GM12878 (cell line): ENCODE measurements at regions not wholly inside any gene's neighbourhood (a gene's known extent, or its start where the extent isn't known, plus 50 kb on each side); places are given as distances from the start of the nearest gene placed in this dataset.

Experiments used
- ATAC-seq: fragments of 200-7000 bp; cut with Tn5 transposase; 3 replicates; pipeline ENCODE4 v1.9.1; 2020; ENCODE audit warnings: mild to moderate bottlenecking, moderate library complexity
- BruUV-seq: library from RNA; stranded (reverse); fragments of 400-500 nt; replicated peaks from 2 replicates; lab custom pipeline; 2021; lab: Mats Ljungman, UMichigan
- CTCF ChIA-PET: fragments of 300-600 bp; sonication (Branson Sonifier 250); formaldehyde crosslinking; extraction: SDS; loops from one replicate; lab custom pipeline; 2021; ENCODE audit warnings: inconsistent platforms; lab: Yijun Ruan, JAX
- POLR2A ChIA-PET: fragments of 350-600 bp; formaldehyde crosslinking; extraction: SDS; loops from one replicate; lab custom pipeline; 2021; ENCODE audit warnings: inconsistent platforms; lab: Charles Lee
- RAD21 ChIA-PET: fragments of 300-600 bp; sonication (Branson Sonifier 250); formaldehyde crosslinking; loops from one replicate; lab custom pipeline; 2023; ENCODE audit warnings: antibody characterized with exemption; ENCODE audit not compliant: unreplicated experiment; lab: Charles Lee
- SMC1A ChIA-PET: fragments of 300-600 bp; sonication (Branson Sonifier 250); formaldehyde crosslinking; loops from one replicate; lab custom pipeline; 2023; ENCODE audit not compliant: unreplicated experiment, uncharacterized antibody; lab: Charles Lee
- DNase-seq: peaks from one replicate; pipeline ENCODE4 v3.0.0-alpha.2; 2011; ENCODE audit warnings: low read depth, low spot score
- FAIRE-seq: peaks from 3 replicates; lab custom pipeline; 2011; peaks lifted over from hg19 to GRCh38; lab: Jason Lieb, UNC
- H2AFZ ChIP-seq: 2 replicates; pipeline ENCODE4 v1.6.0; 2011; ENCODE audit warnings: low read depth, low read length, control low read depth; ENCODE audit not compliant: control insufficient read depth
- H3K27ac ChIP-seq: 2 replicates; pipeline ENCODE4 v1.5.1; 2011; ENCODE audit warnings: control low read depth; ENCODE audit not compliant: control insufficient read depth, insufficient read depth
- H3K27me3 ChIP-seq, 2 experiments: replicated peaks in 1 of 2; 2 replicates each; pipeline versions ENCODE4 v1.6.0 to v1.6.1; 2011; ENCODE audit warnings: low read length in 1 of 2; ENCODE audit not compliant: control insufficient read depth in 2 of 2, insufficient read depth in 2 of 2
- H3K36me3 ChIP-seq, 2 experiments: 2 replicates each; pipeline ENCODE4 v1.5.1; 2011; ENCODE audit warnings: low read length in 1 of 2; ENCODE audit not compliant: control insufficient read depth in 2 of 2, insufficient read depth in 2 of 2
- H3K4me1 ChIP-seq: 2 replicates; pipeline ENCODE4 v1.6.1; 2011; ENCODE audit warnings: mild to moderate bottlenecking, low read length, moderate library complexity, mixed read lengths; ENCODE audit not compliant: control insufficient read depth, insufficient read depth
- H3K4me2 ChIP-seq: 2 replicates; pipeline ENCODE4 v1.6.0; 2011; ENCODE audit warnings: control low read depth; ENCODE audit not compliant: control insufficient read depth, insufficient read depth
- H3K4me3 ChIP-seq: fragments of 200-600 bp; sonication (generic); 2 replicates; pipeline ENCODE4 v1.5.1; 2016
- H3K79me2 ChIP-seq: 2 replicates; pipeline ENCODE4 v1.6.0; 2011; ENCODE audit warnings: low read length; ENCODE audit not compliant: control insufficient read depth, insufficient read depth
- H3K9ac ChIP-seq: 2 replicates; pipeline ENCODE4 v1.8.0; 2011; ENCODE audit warnings: low read length, control low read depth, mixed read lengths; ENCODE audit not compliant: control insufficient read depth, insufficient read depth
- H3K9me3 ChIP-seq: replicated peaks from 3 replicates; pipeline ENCODE4 v1.5.1; 2011; ENCODE audit warnings: mild to moderate bottlenecking, low read length; ENCODE audit not compliant: control insufficient read depth, insufficient read depth
- H4K20me1 ChIP-seq: 2 replicates; pipeline ENCODE4 v1.6.0; 2011; ENCODE audit not compliant: control insufficient read depth, insufficient read depth
- BCLAF1 ChIP-seq: fragments of 450-650 bp; IDR thresholded peaks from 2 replicates; pipeline ENCODE4 v1.6.1; 2017; ENCODE audit warnings: antibody characterized with exemption, mild to moderate bottlenecking, moderate library complexity
- CREM ChIP-seq: IDR thresholded peaks from 2 replicates; pipeline ENCODE4 v1.6.1; 2014; ENCODE audit warnings: antibody characterized with exemption, low read depth
- FOXK2 ChIP-seq: fragments of 450-650 bp; IDR thresholded peaks from 2 replicates; pipeline ENCODE4 v1.6.1; 2017; ENCODE audit warnings: mild to moderate bottlenecking, moderate library complexity
- GABPA ChIP-seq: IDR thresholded peaks from 2 replicates; pipeline ENCODE4 v1.6.1; 2014; ENCODE audit warnings: antibody characterized with exemption, low read depth, mild to moderate bottlenecking, inconsistent platforms
- GATAD2B ChIP-seq: fragments of 450-650 bp; conservative IDR thresholded peaks from 2 replicates; pipeline ENCODE4 v1.6.1; 2017; ENCODE audit warnings: low read depth, mild to moderate bottlenecking, moderate library complexity
- IRF4 ChIP-seq: IDR thresholded peaks from 2 replicates; pipeline ENCODE4 v1.6.1; 2011; ENCODE audit warnings: low read depth, low read length
- JUNB ChIP-seq: IDR thresholded peaks from 2 replicates; pipeline ENCODE4 v1.6.1; 2016; ENCODE audit warnings: antibody characterized with exemption, mild to moderate bottlenecking
- KDM1A ChIP-seq: fragments of 200-600 bp; sonication (generic); IDR thresholded peaks from 2 replicates; pipeline ENCODE4 v1.6.1; 2016; ENCODE audit warnings: borderline replicate concordance
- POLR2AphosphoS5 ChIP-seq: IDR thresholded peaks from 2 replicates; pipeline ENCODE4 v1.6.1; 2011; ENCODE audit warnings: mild to moderate bottlenecking, low read length, inconsistent platforms
- RUNX3 ChIP-seq: IDR thresholded peaks from 2 replicates; pipeline ENCODE4 v1.6.1; 2012; ENCODE audit warnings: low read length, inconsistent platforms
- SMC3 ChIP-seq: IDR thresholded peaks from 2 replicates; pipeline ENCODE4 v1.6.1; 2011; ENCODE audit warnings: low read length, improper control_type of control experiment, borderline replicate concordance
- SREBF1 ChIP-seq: IDR thresholded peaks from 2 replicates; pipeline ENCODE4 v1.6.1; 2012; ENCODE audit warnings: mild to moderate bottlenecking, low read length
- YBX1 ChIP-seq: fragments of 450-650 bp; IDR thresholded peaks from 2 replicates; pipeline ENCODE4 v1.6.1; 2016; ENCODE audit warnings: antibody characterized with exemption
- ZNF274 ChIP-seq: IDR thresholded peaks from one replicate; pipeline ENCODE4 v1.8.0; 2011; ENCODE audit not compliant: insufficient read length, insufficient read depth
- WGBS: methylation state at CpG from one replicate; pipeline ENCODE4 v1.1.6; 2016; ENCODE audit warnings: low lambda C conversion rate; ENCODE audit not compliant: insufficient replicate concordance, insufficient coverage; ENCODE audit errors: missing lambda C conversion rate; 5-methylcytosine and 5-hydroxymethylcytosine counted together
- in situ Hi-C: fragments of 300-500 bp; cut with MboI; formaldehyde crosslinking; loops from 9 replicates; pipeline ENCODE4 v1.14.3; 2018; ENCODE audit warnings: mixed read lengths
- intact Hi-C: fragments of 100-400 bp; cut with micrococcal nuclease; formaldehyde crosslinking; loops from one replicate; pipeline ENCODE4 v1.14.2; 2022; ENCODE audit not compliant: unreplicated experiment

- in situ Hi-C loops: no loop called here
- FAIRE-seq: no peak
- no peaks in the 10 kb centered on the region for H3K9me3 ChIP-seq
- H2AFZ ChIP-seq: no peak overlapping the region
- no peak overlapping the region for H3K27ac ChIP-seq
- TF ChIP-seq GABPA: no peak
- TF ChIP-seq KDM1A: no peak
- TF ChIP-seq GATAD2B: no peak
- 53% methylated on average over 2 of the region's 2 CpGs for WGBS
- H3K4me2 ChIP-seq: no peak overlapping the region
- DNase-seq: no peak
- no peak overlapping the region for H3K4me3 ChIP-seq
- no peaks in the 10 kb centered on the region for H3K36me3 ChIP-seq
- H3K9ac ChIP-seq: no peak overlapping the region
- no peaks in the 10 kb centered on the region for H3K4me1 ChIP-seq
- H4K20me1 ChIP-seq: no peaks in the 10 kb centered on the region
- ChIA-PET POLR2A (interaction anchor here (1.2 kb wide), 1 partner anchor 29 kb away, joined by 3 read pairs; no protein-coding TSS in a partner anchor), RAD21 (interaction anchor here (1.8 kb wide), 1 partner anchor 34 kb away, joined by 4 read pairs; no protein-coding TSS in a partner anchor), SMC1A (no interaction called here), CTCF (interaction anchor here (0.5 to 7.2 kb wide), 7 partner anchors 11 to 72 kb away, joined by 3 to 122 read pairs (median 4); no protein-coding TSS in a partner anchor)
- intact Hi-C loops: no loop called here
- peaks cover 0 to 5% of the 10 kb centered on the region in 2 experiments; a peak in 1 of 4 replicates for H3K27me3 ChIP-seq
- no peaks in the 10 kb centered on the region for H3K79me2 ChIP-seq
- no peak for ATAC-seq
- no TSS peak for BruUV-seq
Measured at GRCh38 chr7:142592231-142592630, 157.0 kb upstream of the PRSS1 start.

- intact Hi-C loops: no loop called here
- H2AFZ ChIP-seq: no peak overlapping the region
- POLR2A ChIA-PET: no interaction called here
Measured at GRCh38 chr7:142590830-142591457, 158.3 kb upstream of the PRSS1 start.

More at GRCh38 chr7:142590830-142591457, 158.3 kb upstream of the PRSS1 start:
- no peaks in the 10 kb centered on the region for H3K79me2 ChIP-seq
- no peak overlapping the region for H3K27ac ChIP-seq
- in situ Hi-C loops: no loop called here
- H3K4me2 ChIP-seq: no peak overlapping the region
- no peak overlapping the region for H3K9ac ChIP-seq
- ChIA-PET RAD21 (interaction anchor here (1.2 to 1.4 kb wide), 3 partner anchors 21 to 56 kb away, joined by 3 to 8 read pairs (median 3); no protein-coding TSS in a partner anchor), CTCF (interaction anchor here (0.9 to 7.2 kb wide), 10 partner anchors 8 to 415 kb away, joined by 3 to 122 read pairs (median 4); no protein-coding TSS in a partner anchor), SMC1A (interaction anchor here (0.9 to 1.3 kb wide), 2 partner anchors 16 to 55 kb away, joined by 3 to 4 read pairs; no protein-coding TSS in a partner anchor)
- no peaks in the 10 kb centered on the region for H3K36me3 ChIP-seq
- no peak for FAIRE-seq
- no peak for DNase-seq
- no peaks in the 10 kb centered on the region for H3K9me3 ChIP-seq
- no peak overlapping the region for H3K4me3 ChIP-seq
- no peak for ATAC-seq
- H3K27me3 ChIP-seq: peaks cover 0 to 3% of the 10 kb centered on the region in 2 experiments; a peak in 1 of 4 replicates
- no peaks in the 10 kb centered on the region for H3K4me1 ChIP-seq
- H4K20me1 ChIP-seq: no peaks in the 10 kb centered on the region
- TF ChIP-seq BCLAF1: no peak
- TF ChIP-seq JUNB: no peak
- TF ChIP-seq YBX1: no peak
- TF ChIP-seq RUNX3: no peak
- TF ChIP-seq SREBF1: no peak
- TF ChIP-seq POLR2AphosphoS5: no peak
- TF ChIP-seq CREM: no peak
- no peak for TF ChIP-seq ZNF274
- no peak for TF ChIP-seq SMC3
- no peak for TF ChIP-seq FOXK2
- TF ChIP-seq IRF4: no peak
- TF ChIP-seq, all 136 proteins: peak for 0
- BruUV-seq: no TSS peak
- WGBS: 0% methylated on average over 2 of the region's 2 CpGs
